Activated CD8-positive, alpha-beta memory T cell treated with anti-CD3 and anti-CD28 coated beads for 36 hours (primary cell): ENCODE measurements at regions not wholly inside any gene's neighbourhood (a gene's known extent, or its start where the extent isn't known, plus 50 kb on each side); places are given as distances from the start of the nearest gene placed in this dataset.

Experiments
- CTCF ChIA-PET: fragments of 350-600 bp; sonication (Branson Sonifier 250); formaldehyde crosslinking; loops from one replicate; lab custom pipeline; 2021; ENCODE audit warnings: antibody characterized with exemption; lab: Charles Lee
- POLR2A ChIA-PET: fragments of 350-600 bp; sonication (Branson Sonifier 250); formaldehyde crosslinking; loops from one replicate; lab custom pipeline; 2021; ENCODE audit warnings: antibody characterized with exemption; lab: Charles Lee

- CTCF ChIA-PET = no interaction called here
- POLR2A ChIA-PET = no interaction called here
Observed at GRCh38 chr3:107055181-107055942, 321.9 kb upstream of the CCDC54 start.

GRCh38 chr3:107061466-107061865, 315.8 kb upstream of the CCDC54 start:
- CTCF ChIA-PET = no interaction called here
- POLR2A ChIA-PET = no interaction called here

GRCh38 chr3:107062310-107062709, 314.9 kb upstream of the CCDC54 start:
- CTCF ChIA-PET = no interaction called here
- POLR2A ChIA-PET = no interaction called here

- POLR2A ChIA-PET = no interaction called here
- CTCF ChIA-PET = no interaction called here
Observed at GRCh38 chr3:107062787-107063186, 314.5 kb upstream of the CCDC54 start.

GRCh38 chr3:107063351-107063750, 313.9 kb upstream of the CCDC54 start:
- ChIA-PET CTCF (no interaction called here), POLR2A (no interaction called here)

- ChIA-PET CTCF (interaction anchor here (0.6 to 1.3 kb wide), 2 partner anchors 10 to 1182 kb away, joined by 3 read pairs; no protein-coding TSS in a partner anchor), POLR2A (no interaction called here)
Observed at GRCh38 chr3:107064405-107065060, 312.7 kb upstream of the CCDC54 start.

GRCh38 chr3:107065094-107065861, 312.0 kb upstream of the CCDC54 start:
- CTCF ChIA-PET = interaction anchor here (0.6 to 1.3 kb wide), 2 partner anchors 11 to 1182 kb away, joined by 3 read pairs; no protein-coding TSS in a partner anchor
- POLR2A ChIA-PET = no interaction called here

GRCh38 chr3:107067421-107067820, 309.8 kb upstream of the CCDC54 start:
- POLR2A ChIA-PET = no interaction called here

GRCh38 chr3:107068980-107069379, 308.3 kb upstream of the CCDC54 start:
- ChIA-PET POLR2A (no interaction called here), CTCF (no interaction called here)

More at GRCh38 chr3:107067421-107067820, 309.8 kb upstream of the CCDC54 start:
- CTCF ChIA-PET = no interaction called here

GRCh38 chr3:107076946-107077345, 300.3 kb upstream of the CCDC54 start:
- POLR2A ChIA-PET = no interaction called here
- CTCF ChIA-PET = no interaction called here

GRCh38 chr3:107077391-107077790, 299.8 kb upstream of the CCDC54 start:
- ChIA-PET CTCF (no interaction called here), POLR2A (no interaction called here)

GRCh38 chr3:107082527-107082926, 294.7 kb upstream of the CCDC54 start:
- ChIA-PET CTCF (no interaction called here), POLR2A (no interaction called here)

GRCh38 chr3:107085261-107085660, 292.0 kb upstream of the CCDC54 start:
- CTCF ChIA-PET = no interaction called here
- POLR2A ChIA-PET = no interaction called here

GRCh38 chr3:107092121-107092520, 285.1 kb upstream of the CCDC54 start:
- ChIA-PET POLR2A (no interaction called here), CTCF (no interaction called here)

GRCh38 chr3:107098864-107099263, 278.4 kb upstream of the CCDC54 start:
- ChIA-PET POLR2A (no interaction called here), CTCF (no interaction called here)

GRCh38 chr3:107100137-107100536, 277.1 kb upstream of the CCDC54 start:
- POLR2A ChIA-PET = no interaction called here
- CTCF ChIA-PET = no interaction called here

GRCh38 chr3:107100573-107100972, 276.7 kb upstream of the CCDC54 start:
- ChIA-PET POLR2A (no interaction called here), CTCF (no interaction called here)

GRCh38 chr3:107103786-107104185, 273.5 kb upstream of the CCDC54 start:
- ChIA-PET CTCF (interaction anchor here (0.6 kb wide), 1 partner anchor 498 kb away, joined by 3 read pairs; no protein-coding TSS in a partner anchor), POLR2A (no interaction called here)

- CTCF ChIA-PET = no interaction called here
- POLR2A ChIA-PET = no interaction called here
Observed at GRCh38 chr3:107106316-107106715, 270.9 kb upstream of the CCDC54 start.

GRCh38 chr3:107106907-107107306, 270.3 kb upstream of the CCDC54 start:
- ChIA-PET CTCF (interaction anchor here (0.7 kb wide), 1 partner anchor 247 kb away, joined by 5 read pairs; no protein-coding TSS in a partner anchor), POLR2A (interaction anchor here (0.7 kb wide), 1 partner anchor 1681 kb away, joined by 5 read pairs; no protein-coding TSS in a partner anchor)
